HG03342 (cell line): ENCODE measurements at regions not wholly inside any gene's neighbourhood (a gene's known extent, or its start where the extent isn't known, plus 50 kb on each side); places are given as distances from the start of the nearest gene placed in this dataset.

Experiments used
- ATAC-seq: cut with Tn5 transposase; IDR thresholded peaks from one replicate; pipeline ENCODE4 v1.9.1; 2021; ENCODE audit warnings: mild to moderate bottlenecking, moderate library complexity; ENCODE audit not compliant: unreplicated experiment

DNA sequence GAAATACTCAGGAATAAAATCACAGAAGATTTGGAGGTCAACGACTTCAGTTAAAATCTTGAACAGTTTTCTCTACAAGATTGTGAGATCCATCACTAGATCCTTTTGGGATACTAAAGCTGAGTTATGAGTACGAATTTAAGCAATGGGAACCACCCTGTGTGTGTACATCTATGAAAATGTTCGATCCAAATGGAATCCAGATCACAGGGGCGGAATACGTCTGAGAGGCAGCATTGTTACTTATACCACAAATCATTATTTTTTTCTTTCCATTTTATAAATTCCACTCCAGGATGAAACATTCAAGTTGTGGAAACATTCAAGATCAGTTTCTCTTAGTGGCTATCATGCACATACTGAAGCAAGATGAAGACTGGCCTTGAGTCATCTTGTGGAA lies 239.3 kb upstream of the PAPPA start:
- no peak for ATAC-seq

DNA sequence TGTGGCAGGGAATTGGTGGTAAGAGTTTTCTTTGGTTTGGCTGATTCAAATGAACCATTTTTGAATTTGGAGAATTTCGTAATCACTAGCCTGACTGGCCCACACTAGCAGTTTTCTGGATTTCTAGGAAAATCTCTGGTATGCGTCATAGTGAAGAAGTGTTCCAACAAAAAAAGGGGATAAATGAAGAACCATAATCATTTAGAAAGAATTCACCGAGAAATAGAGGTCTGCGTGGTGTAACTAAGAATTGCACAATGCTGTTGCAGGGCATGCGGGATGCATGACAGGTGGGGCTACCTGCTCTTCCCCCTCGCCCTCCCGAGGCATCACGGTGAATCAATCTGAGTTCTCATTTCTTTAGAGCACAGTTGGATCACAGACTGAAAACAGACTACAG lies 232.3 kb upstream of the PAPPA start:
- no peak for ATAC-seq

DNA sequence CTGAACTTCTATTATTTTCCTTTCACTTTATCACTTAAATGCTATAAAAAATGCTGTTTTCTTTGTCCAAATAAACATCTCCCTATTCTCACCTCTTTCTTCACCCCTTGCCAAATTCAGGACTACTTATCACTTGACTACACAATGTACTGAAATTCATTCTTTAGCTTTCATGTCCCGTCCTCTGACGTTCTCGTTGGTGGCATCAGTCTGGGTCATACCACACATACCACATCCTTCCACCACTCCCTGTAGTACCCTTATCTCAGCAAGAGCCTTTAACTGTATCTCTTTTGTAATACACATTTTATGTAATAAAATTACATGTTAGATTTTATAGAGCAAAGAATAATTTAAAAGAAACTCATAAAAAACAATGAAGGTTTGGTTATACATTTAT lies 231.1 kb upstream of the PAPPA start:
- no peak for ATAC-seq

DNA sequence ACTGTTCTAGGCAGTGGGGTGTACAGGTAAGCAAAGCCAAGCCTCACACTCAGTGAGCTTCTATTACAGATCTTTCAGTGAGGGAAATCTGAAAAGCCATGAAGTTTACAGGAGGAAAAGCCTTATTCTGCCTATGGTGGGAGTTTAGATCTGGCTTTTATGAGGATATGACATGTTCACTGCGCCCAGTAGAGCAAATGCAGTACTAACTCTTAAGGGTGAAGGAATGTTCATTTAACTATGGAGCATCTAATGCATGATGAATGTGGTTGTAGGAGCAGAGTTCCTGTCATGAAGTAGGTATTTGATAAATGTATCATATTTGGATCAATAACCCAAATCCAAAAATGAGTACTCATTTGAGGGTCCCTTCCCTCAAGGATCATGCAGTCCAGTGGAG lies 230.2 kb upstream of the PAPPA start:
- no peak for ATAC-seq

DNA sequence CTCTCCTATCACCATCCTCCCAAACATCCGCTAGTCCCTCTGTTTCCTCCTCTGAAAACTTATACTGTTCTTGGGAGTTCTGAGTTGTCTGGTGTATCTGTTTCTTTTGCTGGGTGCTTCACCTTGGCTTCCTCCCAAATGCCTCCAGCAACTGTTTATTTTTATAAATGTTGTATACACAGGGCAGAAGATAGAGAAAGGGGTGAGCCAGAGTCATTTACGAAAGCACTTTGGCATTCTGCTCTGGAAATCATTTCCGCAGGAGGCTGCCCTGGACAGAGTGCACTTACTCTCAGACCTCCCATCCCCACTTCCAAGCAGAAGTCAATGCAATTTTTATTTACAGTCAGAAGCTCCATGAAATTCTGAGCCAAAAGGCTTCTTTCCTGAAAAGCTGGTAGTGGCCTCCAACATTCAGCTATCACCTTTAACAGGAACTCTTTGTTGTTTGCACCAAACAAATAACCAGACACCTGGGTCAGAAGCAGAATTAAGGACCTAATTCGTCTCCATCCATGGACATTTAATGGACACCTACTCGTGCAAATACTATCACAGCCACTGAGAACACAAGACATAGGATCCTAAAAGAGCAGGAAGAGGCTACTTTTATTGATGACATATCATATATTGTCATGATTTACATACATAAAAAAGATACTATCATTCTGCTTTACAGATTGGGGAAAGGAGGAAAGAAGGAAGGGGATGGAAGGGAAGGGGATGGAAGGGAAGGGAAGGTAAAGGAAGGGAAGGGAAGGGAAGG lies 229.5 kb upstream of the PAPPA start:
- ATAC-seq = no peak

DNA sequence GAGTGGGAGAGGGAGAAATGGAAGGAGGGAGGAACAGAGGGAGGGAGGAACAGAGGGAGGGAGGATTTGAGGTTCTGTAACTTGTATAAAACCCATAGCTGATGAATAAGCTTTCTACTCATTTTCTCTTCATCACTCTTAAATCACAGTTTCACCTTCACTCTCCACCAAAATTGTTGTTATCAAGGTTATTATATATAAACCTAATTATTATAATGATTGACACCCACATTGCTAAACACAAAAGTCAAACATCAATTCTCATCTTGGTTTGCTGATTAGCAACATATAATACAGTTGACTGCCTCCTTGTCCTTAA lies 229.0 kb upstream of the PAPPA start:
- no peak for ATAC-seq

DNA sequence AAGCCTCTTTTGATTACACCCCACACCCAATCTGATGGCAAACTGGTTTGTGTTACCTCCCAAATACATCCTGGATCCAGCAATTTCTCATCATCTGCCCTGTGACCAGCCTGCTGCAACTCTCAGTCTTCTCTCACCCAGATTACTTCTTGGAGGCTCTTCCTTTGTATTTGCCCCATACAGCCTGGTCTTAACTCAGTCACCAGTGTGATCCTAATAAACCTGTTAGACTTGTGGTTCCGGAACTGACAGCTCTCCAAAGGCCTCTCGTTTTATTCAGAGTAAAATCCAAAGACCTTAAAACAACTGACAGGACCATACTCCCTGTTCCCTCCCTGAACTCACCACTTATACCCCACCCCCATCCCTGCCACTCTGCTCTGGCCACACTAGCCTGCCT lies 228.2 kb upstream of the PAPPA start:
- ATAC-seq = no peak

DNA sequence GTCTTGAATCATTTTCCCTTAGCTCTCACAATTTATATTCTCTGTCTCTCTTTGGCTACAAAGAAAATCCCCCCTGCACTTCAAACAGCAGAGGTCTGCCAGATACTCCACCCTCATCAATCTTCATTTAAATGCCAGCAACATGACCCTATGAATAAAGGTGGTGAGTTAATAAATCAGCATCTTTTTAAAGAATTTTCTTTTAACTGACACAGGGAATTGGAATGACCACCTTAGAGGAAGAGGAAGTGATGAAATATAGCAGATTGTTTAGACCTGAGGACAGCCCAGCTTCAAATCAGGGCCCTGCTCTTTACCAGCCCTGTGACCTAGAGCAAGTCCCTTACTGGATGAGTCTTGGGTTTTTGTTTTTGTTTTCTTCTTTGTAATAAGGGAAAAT lies 223.1 kb upstream of the PAPPA start:
- ATAC-seq = no peak

DNA sequence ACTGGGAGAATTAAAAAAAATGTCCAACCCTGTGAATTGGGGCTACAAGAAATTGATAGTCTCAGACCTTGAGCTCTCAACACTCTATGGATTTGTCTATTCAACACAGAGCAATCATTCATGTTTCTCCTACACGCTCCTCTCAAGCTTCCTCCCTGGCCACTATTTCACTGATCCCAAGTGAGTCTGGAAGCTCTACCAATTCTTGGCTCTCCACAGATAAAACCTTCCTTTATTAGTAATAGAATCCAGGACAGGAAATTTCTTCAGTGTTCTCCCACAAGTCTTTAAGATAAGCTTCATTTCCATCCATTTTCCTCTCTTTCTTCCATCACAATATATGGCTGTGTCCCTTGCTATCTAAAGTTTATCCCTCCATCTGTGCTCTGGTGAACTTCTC lies 215.1 kb upstream of the PAPPA start:
- no peak for ATAC-seq

DNA sequence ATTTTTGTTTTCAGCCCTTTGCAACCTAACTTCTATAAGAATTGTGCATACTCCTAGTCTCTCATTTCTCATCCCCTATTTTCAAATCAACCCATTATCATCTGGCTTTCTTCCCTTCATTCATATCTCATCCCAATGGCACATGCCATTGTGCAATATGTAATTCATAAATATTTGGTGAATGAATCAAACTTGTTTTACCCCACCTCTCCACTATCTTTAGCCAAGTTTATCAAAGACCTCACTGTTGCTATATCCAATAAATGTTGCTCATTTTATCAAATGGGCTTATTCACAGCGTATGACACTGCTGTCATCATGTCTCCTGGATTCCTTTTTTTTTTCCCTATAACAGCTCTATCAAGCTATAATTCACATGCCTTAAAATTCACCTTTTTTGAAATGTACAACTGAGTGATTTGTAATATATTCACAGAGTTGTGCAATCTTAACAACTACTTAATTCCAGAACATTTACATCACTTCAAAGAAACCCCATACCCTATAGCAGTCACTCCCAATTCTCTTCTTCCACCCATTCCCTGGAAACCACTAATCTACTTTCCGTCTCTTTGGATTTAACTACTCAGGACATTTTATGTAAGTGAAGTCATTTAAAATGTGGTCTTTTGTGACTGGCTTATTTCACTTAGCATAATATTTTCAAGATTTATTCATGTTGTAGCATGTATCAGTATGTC lies 214.4 kb upstream of the PAPPA start:
- ATAC-seq = no peak

DNA sequence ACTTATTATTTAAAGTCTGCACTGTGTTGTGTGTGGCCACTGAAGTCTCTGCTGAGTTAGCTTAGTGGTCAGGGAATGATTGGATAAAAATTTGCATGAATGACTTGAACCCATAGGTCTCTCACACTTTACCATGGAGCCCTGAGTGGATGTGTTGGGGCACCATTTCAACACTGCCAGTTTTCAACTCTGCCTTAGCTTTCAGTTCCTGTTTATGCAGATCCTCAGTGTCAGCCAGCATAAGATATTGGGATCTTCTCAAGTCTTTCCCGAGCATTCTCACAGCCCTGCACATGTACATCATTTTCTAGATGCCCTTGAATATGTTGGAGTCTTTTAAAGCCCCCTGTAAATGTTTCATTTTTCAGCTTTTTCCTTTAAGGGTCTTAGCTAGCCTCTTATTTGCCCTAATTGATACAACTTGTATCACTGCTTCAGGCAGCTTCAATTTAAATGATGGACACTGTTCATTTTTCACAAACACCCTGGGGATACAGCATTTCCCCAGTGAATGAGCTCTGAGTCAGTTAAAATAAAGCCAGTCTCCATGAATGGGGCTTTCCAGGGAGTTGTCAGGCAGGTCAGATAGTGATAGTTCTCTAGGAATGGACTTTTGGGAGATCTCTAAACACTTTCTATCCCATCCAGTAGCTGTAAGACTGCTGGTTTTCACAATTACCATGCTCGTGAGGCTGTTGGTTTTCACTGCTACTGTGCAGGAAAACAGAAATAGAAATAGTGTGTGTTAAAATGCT lies 211.9 kb upstream of the PAPPA start:
- ATAC-seq = no peak

DNA sequence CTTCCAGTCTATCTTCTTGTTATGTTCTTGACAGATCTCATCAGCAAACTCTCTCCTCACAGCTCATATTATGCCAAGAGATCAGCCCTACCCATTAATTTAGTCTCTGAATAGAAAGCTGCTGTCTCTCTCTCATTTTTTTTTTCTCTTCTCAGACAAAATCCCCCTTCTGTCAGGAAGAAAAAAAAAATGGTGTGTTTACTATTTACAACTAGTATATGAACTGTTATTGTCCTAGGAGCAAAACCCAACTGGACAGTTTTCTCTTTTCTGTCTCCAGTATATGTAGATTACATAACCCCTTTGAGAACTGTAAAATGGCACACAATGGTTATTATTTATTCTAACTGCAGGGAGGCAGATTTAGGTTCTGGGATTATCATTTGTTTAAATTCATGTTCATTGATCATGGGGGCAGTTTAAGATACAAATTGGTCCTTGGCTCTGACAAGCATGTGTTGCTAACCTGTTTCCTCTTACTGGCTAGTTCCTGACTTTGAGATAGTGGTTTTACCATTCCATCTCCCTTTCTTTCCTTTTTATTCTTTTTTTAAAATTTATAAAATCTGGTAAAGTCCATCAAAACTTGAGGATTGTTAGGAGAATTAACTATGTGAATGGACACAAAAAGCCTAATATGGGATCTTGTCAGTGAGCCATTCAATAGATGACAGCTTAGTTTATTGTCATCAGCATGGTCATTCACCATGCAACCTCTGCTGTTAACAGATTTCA lies 210.0 kb upstream of the PAPPA start:
- no peak for ATAC-seq

DNA sequence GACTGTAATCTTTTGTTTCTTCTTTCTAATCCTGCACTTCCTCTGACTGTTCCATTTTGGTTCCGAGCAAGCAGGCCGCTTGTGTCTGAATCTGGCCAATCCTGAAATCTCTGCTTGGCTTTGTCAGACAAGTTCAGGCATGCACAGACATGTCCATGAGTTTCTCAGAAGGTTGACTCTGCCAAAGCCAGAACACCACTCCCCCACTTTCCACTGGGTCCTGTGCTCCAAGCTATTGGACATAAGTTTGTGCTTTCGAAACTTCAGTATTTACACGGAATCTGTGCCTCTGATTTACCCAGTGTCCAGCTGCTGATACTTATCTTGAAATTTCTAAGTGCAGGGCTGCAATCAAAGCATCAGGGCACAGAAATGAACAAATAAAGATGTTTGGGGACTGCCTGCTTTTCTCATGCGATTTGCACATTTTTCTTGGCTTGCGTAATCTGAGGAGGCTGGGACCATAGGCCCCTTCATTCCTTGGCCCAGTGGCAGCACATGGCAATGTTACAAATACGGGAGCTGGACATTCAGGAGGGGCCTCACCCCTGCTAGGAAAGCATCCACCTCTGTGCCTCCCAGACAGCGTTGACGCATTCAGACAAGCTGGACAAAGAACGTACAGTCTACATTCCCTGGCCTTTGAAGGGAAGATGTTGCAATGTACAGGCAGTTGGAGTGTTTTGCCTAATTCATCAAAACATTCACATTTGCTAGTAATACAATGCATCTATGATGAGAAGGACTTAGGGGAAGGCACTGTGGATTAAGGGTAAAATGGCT lies 209.2 kb upstream of the PAPPA start:
- ATAC-seq = no peak

DNA sequence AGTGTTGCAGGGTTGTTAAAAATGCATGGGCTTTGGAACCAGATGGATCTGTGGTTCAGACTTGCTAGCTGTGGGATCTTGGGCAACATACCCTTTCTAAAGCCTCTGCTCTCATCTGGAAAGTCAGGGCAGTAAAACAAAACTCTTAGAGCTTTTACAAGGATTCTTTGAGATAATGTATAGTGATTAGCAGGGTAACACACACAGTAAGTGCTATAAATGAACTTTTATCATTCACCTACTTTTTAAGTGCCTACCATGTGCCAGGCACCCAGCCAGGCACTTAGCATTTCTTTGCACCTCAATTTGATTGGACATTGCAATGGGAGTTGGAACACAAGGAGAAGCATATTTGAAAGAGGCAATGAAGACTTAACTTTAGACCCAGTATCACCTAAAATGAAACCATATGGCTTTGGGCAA lies 208.6 kb upstream of the PAPPA start:
- ATAC-seq = no peak

DNA sequence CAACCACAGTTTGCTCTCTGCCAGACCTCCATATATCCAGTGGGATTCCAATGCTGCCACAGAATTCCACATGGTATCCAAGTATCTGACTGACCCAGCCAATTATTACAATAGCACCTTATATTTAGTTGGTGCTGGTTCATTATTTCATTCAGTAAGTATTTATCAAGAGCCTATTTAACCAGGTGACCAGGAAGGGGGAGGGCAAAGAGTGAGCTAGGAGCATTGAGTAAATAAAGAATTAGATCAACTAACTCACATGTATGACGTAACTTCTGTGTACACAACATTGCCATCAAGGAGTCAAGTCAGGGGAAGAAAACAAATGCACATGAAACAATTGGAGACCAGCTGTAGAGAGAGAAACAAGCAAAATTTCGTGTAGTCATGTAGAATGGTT lies 207.1 kb upstream of the PAPPA start:
- no peak for ATAC-seq

DNA sequence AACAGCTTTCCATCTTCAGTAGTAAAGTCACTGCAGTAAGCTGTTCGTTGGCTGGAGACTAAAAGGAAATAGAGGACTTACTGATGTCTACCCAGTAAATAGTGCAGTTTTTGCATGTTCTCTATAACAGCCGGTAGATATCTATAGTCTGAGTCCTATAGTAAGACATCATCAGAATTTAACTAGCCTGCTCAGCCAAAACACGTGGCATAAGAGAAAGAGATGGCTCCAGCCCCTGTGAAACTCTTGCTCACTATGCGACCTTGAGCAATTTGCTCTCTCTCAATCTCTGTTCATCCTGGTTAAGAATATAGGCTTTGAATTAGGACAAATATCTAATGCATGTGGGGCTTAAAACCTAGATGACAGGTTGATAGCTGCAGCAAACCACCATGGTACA lies 201.6 kb upstream of the PAPPA start:
- no peak for ATAC-seq

DNA sequence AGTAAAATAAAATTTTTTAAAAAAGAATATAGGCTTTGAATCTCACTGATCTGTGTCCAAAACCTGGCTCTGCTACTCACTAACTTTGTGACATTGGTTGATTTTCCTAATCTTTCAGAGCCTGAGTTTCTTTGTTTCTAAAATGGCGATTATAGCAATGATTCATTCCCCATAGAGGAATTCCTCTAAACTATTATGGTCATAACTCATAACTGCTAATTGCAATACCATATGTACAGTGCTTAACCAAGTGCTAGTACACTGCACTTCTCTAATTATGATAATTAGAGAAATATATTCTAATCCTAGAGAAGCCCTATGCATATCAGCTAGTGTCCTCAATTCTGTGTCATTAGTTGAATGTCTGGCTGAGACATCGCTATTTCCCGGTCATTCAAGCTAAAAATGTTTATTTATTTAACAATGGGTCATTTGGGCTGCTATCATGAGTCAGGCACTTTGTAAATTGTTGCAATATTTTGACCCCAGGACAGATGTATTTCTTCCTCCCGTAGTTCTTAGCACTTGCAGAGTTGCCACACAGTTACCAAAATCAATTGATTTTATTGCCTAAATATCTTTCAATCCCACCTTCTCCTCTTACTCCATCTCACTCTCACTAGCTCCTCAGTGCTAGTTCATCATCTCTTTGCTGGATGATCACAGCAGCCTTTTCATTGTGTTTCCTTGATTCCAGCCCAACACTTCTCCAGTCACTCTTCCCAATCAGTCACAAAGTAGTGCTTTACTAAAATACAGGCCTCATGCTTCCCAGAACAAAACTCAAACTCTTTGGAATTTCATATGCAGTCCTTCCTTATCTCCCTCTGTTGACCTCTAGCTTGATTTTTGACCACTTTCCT lies 200.9 kb upstream of the PAPPA start:
- no peak for ATAC-seq

DNA sequence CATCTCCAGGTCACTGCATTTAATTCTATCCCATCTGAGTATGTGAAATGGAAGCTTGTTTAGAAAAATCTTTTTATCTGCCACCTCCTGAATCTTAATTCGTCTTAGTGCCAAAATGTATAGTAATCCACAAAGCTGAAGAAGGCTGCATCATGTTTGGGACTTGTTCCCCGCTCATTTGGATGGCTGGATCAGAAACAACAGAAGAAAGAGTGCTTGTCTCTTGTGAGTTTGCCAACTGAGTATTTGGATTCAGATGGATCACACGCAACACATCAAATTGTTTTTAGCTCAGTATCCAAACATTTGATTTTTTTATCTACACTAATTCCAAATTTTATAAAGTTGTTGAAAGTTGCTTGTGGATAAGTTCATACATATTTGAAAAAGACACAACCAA lies 197.2 kb upstream of the PAPPA start:
- no peak for ATAC-seq

DNA sequence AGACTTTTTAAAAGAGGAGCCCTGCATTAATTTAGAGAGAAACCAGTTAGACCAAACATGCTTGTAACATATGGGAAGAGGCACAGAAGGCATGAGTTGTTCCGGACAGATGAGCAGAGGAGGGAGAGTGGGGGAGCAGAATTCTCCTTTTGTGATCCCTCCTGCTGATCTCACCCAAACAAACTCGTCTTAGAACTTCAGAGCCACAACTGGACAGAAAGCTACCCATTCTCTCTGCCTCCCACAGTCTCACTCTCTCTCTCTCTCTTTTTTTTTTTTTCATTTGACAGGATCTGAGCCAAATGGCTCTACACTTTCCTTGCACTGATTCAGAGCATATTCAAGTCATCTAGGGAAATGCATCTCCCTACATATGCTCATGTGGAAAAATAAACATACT lies 196.0 kb upstream of the PAPPA start:
- no peak for ATAC-seq
